A549 (cell line): ENCODE measurements at regions not wholly inside any gene's neighbourhood (a gene's known extent, or its start where the extent isn't known, plus 50 kb on each side); places are given as distances from the start of the nearest gene placed in this dataset.
"Not testable (repeated sequence)": the region's sequence is repeated elsewhere in the genome, so short reads cannot be mapped to it uniquely, and the experiment has no call there.

Experiments
- CEBPB ChIP-seq, 2 experiments: fragments of >200 bp in 1 of 2; sonication (Bioruptor Twin) in 1 of 2; formaldehyde crosslinking in 1 of 2; IDR thresholded peaks; 2 replicates each; pipeline ENCODE4 v1.6.1; 2012 to 2016
- CTCF ChIP-seq: fragments of >200 bp; sonication (Bioruptor Twin); formaldehyde crosslinking; IDR thresholded peaks from 3 replicates; pipeline ENCODE4 v1.5.1; 2016
- KDM5A ChIP-seq: fragments of 200-600 bp; sonication (generic); IDR thresholded peaks from 2 replicates; pipeline ENCODE4 v1.6.1; 2016; ENCODE audit warnings: antibody characterized with exemption, mild to moderate bottlenecking
- MAX ChIP-seq: IDR thresholded peaks from 2 replicates; pipeline ENCODE4 v1.6.1; 2012
- MAZ ChIP-seq: fragments of 150-350 bp; IDR thresholded peaks from 2 replicates; pipeline ENCODE4 v1.6.1; 2014; ENCODE audit warnings: antibody characterized with exemption, low read depth, low read length, borderline replicate concordance
- MYC ChIP-seq: IDR thresholded peaks from 2 replicates; pipeline ENCODE4 v1.6.1; 2012; ENCODE audit warnings: mild to moderate bottlenecking, inconsistent platforms, low read length, improper control_type of control experiment, borderline replicate concordance
- NR3C1 ChIP-seq: fragments of >200 bp; sonication (Bioruptor Twin); formaldehyde crosslinking; IDR thresholded peaks from 3 replicates; pipeline ENCODE4 v1.6.1; 2017
- PBX3 ChIP-seq: IDR thresholded peaks from 2 replicates; pipeline ENCODE4 v1.6.1; 2012
- POLR2A ChIP-seq: IDR thresholded peaks from 2 replicates; pipeline ENCODE4 v1.6.1; 2012; ENCODE audit warnings: mild to moderate bottlenecking, low read length
- RCOR1 ChIP-seq: fragments of 150-350 bp; IDR thresholded peaks from 2 replicates; pipeline ENCODE4 v1.6.1; 2014; ENCODE audit warnings: antibody characterized with exemption, low read length, low read depth
- SMC3 ChIP-seq: fragments of >200 bp; sonication (Bioruptor Twin); formaldehyde crosslinking; IDR thresholded peaks from 3 replicates; pipeline ENCODE4 v1.6.1; 2018; ENCODE audit warnings: inconsistent platforms
- SREBF2 ChIP-seq: fragments of 450-650 bp; IDR thresholded peaks from 2 replicates; pipeline ENCODE4 v1.6.1; 2014; ENCODE audit warnings: mild to moderate bottlenecking, moderate library complexity

- TF ChIP-seq CTCF; SMC3; PBX3; CEBPB (IDR thresholded peaks at IDR 0.05); NR3C1; POLR2A; MAZ; KDM5A; MAX; SREBF2; RCOR1; MYC: not testable (repeated sequence)
Observed at GRCh38 chr3:26284503-26284902, 338.1 kb upstream of the LRRC3B start.
